Activated naive CD8-positive, alpha-beta T cell treated with anti-CD3 and anti-CD28 coated beads, Interleukin-2, amount 10 ng/mL, durations not matched to agents 7 days and 5 days (primary cell): ENCODE measurements at regions not wholly inside any gene's neighbourhood (a gene's known extent, or its start where the extent isn't known, plus 50 kb on each side); places are given as distances from the start of the nearest gene placed in this dataset.

Experiments used
- ATAC-seq: fragments of 150-1000 bp; cut with Tn5 transposase; one replicate; pipeline ENCODE4 v1.10.0; 2021; ENCODE audit warnings: low read depth, moderate library complexity
- POLR2A ChIA-PET: fragments of 350-600 bp; sonication (Branson Sonifier 250); formaldehyde crosslinking; loops from one replicate; lab custom pipeline; 2021; ENCODE audit warnings: antibody characterized with exemption; lab: Charles Lee
- DNase-seq: peaks from one replicate; pipeline ENCODE4 v3.0.0; 2021
- H3K27ac Mint-ChIP-seq: one replicate; pipeline ENCODE4 v1.8.0; 2022; ENCODE audit warnings: mild to moderate bottlenecking, mixed read lengths
- H3K27me3 Mint-ChIP-seq: one replicate; pipeline ENCODE4 v1.8.0; 2022; ENCODE audit warnings: mild to moderate bottlenecking, moderate library complexity, mixed read lengths
- H3K36me3 Mint-ChIP-seq: one replicate; pipeline ENCODE4 v1.8.0; 2021; ENCODE audit warnings: mild to moderate bottlenecking, mixed read lengths
- H3K4me1 Mint-ChIP-seq: one replicate; pipeline ENCODE4 v1.8.0; 2021; ENCODE audit warnings: mixed read lengths
- H3K4me3 Mint-ChIP-seq: one replicate; pipeline ENCODE4 v1.8.0; 2022; ENCODE audit warnings: mild to moderate bottlenecking, moderate library complexity, mixed read lengths
- H3K9me3 Mint-ChIP-seq: one replicate; pipeline ENCODE4 v1.8.0; 2021; ENCODE audit warnings: mixed read lengths

DNA sequence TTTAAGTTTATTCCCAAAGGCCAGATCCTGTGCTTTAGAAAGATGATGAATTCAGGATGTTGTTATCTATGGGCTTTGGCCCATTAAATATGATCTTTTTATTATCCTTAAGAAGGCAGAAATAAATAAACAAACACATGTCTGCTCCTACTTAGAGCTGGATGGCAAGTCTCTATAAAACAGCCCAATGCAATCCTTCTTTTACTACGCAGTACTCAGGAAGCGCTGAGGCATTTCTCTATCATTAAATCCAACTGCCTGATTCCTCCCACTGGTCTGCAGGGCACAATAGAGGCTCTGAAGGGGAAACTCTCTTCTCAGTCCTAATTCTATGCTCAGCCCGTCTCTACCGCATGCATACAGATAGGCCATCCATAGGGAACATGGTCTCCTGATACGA, 144.5 kb upstream of the TMEM72 start:
- POLR2A ChIA-PET, result no interaction called here
- Mint-ChIP-seq H3K4me1 (no peaks in the 10 kb centered on the region), H3K27me3 (peaks cover 10% of the 10 kb centered on the region), H3K4me3 (no peak overlapping the region), H3K27ac (no peak overlapping the region), H3K9me3 (no peaks in the 10 kb centered on the region), H3K36me3 (no peaks in the 10 kb centered on the region)
- ATAC-seq, result no peak
- no peak for DNase-seq

DNA sequence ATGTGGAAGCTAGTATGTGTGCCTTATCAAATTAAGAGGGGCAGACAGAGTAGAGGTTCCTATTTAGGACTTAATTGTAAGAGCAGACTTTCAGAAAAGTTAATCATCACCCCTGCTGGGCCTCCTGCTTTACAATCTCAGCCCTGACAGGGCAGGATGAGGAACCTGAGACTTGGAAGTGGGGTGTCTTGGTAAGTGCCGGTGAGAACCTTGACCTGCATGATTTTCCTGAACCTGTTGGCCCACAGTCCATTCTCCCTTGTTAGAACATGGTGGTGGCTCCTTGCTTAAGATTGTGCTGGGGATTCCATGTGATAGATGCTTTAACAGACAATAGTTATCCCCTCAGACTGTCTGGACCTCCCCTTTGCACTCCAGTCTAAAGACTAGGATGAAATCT, 141.7 kb upstream of the TMEM72 start:
- Mint-ChIP-seq H3K9me3 (no peaks in the 10 kb centered on the region), H3K27ac (no peak overlapping the region), H3K36me3 (no peaks in the 10 kb centered on the region), H3K4me3 (no peak overlapping the region), H3K27me3 (peaks cover 5% of the 10 kb centered on the region), H3K4me1 (no peaks in the 10 kb centered on the region)
- DNase-seq, result no peak
- POLR2A ChIA-PET, result no interaction called here
- no peak for ATAC-seq

- no peak overlapping the region for H3K4me3 Mint-ChIP-seq
Observed at GRCh38 chr10:44771233-44771995, 139.7 kb upstream of the TMEM72 start.

DNA sequence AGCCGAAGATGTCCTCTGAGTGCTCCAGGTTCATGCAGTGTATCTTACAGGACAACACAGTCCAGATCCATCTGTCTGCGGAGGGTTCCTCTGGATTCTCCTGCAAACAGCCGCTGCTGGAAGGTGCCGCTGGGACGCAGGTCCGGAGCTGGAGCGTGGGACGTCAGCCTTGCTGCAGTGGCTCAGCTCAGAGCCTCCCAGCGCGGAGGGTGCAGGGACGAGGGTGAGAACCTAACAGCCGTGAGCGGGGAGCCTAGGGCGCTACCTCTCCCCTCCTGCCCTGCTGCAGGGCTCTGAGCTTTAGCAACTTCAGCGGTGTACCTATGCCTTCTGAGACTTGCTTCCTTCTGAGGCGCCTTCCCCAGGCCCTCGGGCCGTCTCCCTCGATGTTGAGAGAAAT, 137.6 kb upstream of the TMEM72 start:
- Mint-ChIP-seq H3K27ac (no peak overlapping the region), H3K36me3 (no peaks in the 10 kb centered on the region), H3K4me1 (no peaks in the 10 kb centered on the region), H3K9me3 (no peaks in the 10 kb centered on the region), H3K4me3 (no peak overlapping the region), H3K27me3 (peaks cover 5% of the 10 kb centered on the region)
- ATAC-seq, result no peak
- POLR2A ChIA-PET, result no interaction called here
- DNase-seq, result no peak

More at GRCh38 chr10:44771233-44771995, 139.7 kb upstream of the TMEM72 start:
- ATAC-seq (no peak), DNase-seq (no peak)
- POLR2A ChIA-PET, result no interaction called here
- Mint-ChIP-seq H3K36me3 (no peaks in the 10 kb centered on the region), H3K4me1 (no peaks in the 10 kb centered on the region), H3K27ac (no peak overlapping the region), H3K27me3 (peaks cover 5% of the 10 kb centered on the region), H3K9me3 (no peaks in the 10 kb centered on the region)

DNA sequence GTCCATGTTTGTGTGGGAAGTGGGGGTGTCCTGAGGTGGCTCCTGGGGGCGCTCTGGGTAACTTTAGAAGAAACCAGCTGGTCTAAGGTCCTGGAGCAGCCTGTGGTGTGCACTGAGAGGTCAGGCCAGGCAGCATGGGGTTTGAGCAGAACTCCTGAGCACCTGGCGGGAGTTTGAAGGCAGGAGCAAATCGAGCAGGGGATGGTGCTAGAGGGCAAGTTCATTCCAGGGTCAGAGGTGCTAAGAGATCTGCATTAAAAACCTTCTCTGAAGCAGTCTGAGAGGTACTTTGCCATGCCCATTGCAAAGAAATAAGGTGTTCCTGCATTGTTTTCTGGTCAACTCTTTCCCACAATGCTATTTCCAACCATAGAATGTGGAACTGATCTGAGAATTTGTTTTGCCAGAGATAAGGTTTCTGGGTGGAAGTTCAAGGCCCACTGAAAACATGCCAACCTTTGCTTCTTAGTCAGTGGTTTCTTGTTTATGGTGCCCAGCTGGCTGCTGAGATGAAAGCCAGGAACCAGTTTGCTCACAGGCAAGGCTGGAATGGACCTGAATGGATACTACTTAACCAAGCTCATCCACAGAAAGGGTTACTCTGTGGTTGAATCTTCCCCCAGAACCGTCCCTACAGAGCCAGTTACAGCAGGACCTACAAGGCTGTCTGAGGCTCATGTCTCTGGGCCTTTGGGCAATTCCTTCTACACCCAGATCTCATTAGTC, 136.3 kb upstream of the TMEM72 start:
- H3K4me3 Mint-ChIP-seq, result no peak overlapping the region
- DNase-seq (no peak), ATAC-seq (no peak)
- H3K4me1 Mint-ChIP-seq, result no peaks in the 10 kb centered on the region
- H3K36me3 Mint-ChIP-seq, result no peaks in the 10 kb centered on the region
- H3K27me3 Mint-ChIP-seq, result peaks cover 3% of the 10 kb centered on the region
- POLR2A ChIA-PET, result no interaction called here
- no peaks in the 10 kb centered on the region for H3K9me3 Mint-ChIP-seq
- H3K27ac Mint-ChIP-seq, result no peak overlapping the region

- Mint-ChIP-seq H3K36me3 (no peaks in the 10 kb centered on the region), H3K4me1 (no peaks in the 10 kb centered on the region), H3K9me3 (no peaks in the 10 kb centered on the region), H3K27ac (no peak overlapping the region), H3K4me3 (no peak overlapping the region), H3K27me3 (peaks cover 3% of the 10 kb centered on the region)
- POLR2A ChIA-PET, result no interaction called here
- ATAC-seq (no peak), DNase-seq (no peak)
Observed at GRCh38 chr10:44775402-44775741, 135.8 kb upstream of the TMEM72 start.

GRCh38 chr10:44776181-44776580, 135.0 kb upstream of the TMEM72 start:
- H3K4me3 Mint-ChIP-seq, result no peak overlapping the region
- H3K27me3 Mint-ChIP-seq, result no peaks in the 10 kb centered on the region
- POLR2A ChIA-PET, result no interaction called here
- DNase-seq (no peak), ATAC-seq (no peak)
- no peaks in the 10 kb centered on the region for H3K4me1 Mint-ChIP-seq
- H3K27ac Mint-ChIP-seq, result no peak overlapping the region
- H3K36me3 Mint-ChIP-seq, result no peaks in the 10 kb centered on the region
- no peaks in the 10 kb centered on the region for H3K9me3 Mint-ChIP-seq

- H3K27me3 Mint-ChIP-seq, result peaks cover 8% of the 10 kb centered on the region
- H3K4me1 Mint-ChIP-seq, result no peaks in the 10 kb centered on the region
- POLR2A ChIA-PET, result no interaction called here
- no peak overlapping the region for H3K27ac Mint-ChIP-seq
- DNase-seq (no peak), ATAC-seq (no peak)
- H3K9me3 Mint-ChIP-seq, result no peaks in the 10 kb centered on the region
- no peak overlapping the region for H3K4me3 Mint-ChIP-seq
- H3K36me3 Mint-ChIP-seq, result no peaks in the 10 kb centered on the region
Observed at GRCh38 chr10:44779511-44779910, 131.6 kb upstream of the TMEM72 start.

- Mint-ChIP-seq H3K27me3 (peaks cover 8% of the 10 kb centered on the region), H3K27ac (no peak overlapping the region), H3K9me3 (no peaks in the 10 kb centered on the region), H3K4me1 (no peaks in the 10 kb centered on the region), H3K4me3 (no peak overlapping the region), H3K36me3 (no peaks in the 10 kb centered on the region)
- no peak for ATAC-seq
- POLR2A ChIA-PET, result no interaction called here
- no peak for DNase-seq
Observed at GRCh38 chr10:44780426-44780825, 130.7 kb upstream of the TMEM72 start.

DNA sequence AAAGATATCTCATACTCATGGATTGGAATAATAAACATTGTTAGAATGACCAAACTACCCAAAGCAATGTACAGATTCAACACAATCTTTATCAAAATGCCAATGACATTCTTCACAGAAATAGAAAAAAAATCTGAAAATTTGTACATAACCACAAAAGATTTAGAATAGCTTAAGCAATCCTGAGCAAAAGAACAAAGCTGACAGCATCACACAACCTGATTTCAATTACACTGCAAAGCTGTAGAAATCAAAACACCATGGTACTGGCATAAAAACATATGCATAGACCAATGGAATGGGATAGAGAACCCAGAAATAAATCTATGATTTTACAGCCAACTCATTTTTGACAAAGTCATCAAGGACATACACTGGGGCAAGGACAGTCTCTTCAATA, 130.0 kb upstream of the TMEM72 start:
- no peaks in the 10 kb centered on the region for H3K36me3 Mint-ChIP-seq
- POLR2A ChIA-PET, result no interaction called here
- no peaks in the 10 kb centered on the region for H3K4me1 Mint-ChIP-seq
- no peaks in the 10 kb centered on the region for H3K9me3 Mint-ChIP-seq
- no peak overlapping the region for H3K4me3 Mint-ChIP-seq
- H3K27ac Mint-ChIP-seq, result no peak overlapping the region
- DNase-seq, result no peak
- peaks cover 8% of the 10 kb centered on the region for H3K27me3 Mint-ChIP-seq
- ATAC-seq, result no peak

- Mint-ChIP-seq H3K4me3 (no peak overlapping the region), H3K36me3 (no peaks in the 10 kb centered on the region), H3K27ac (no peak overlapping the region), H3K4me1 (no peaks in the 10 kb centered on the region), H3K9me3 (no peaks in the 10 kb centered on the region), H3K27me3 (peaks cover 10% of the 10 kb centered on the region)
- POLR2A ChIA-PET, result no interaction called here
- DNase-seq (no peak), ATAC-seq (no peak)
Observed at GRCh38 chr10:44786286-44786850, 124.8 kb upstream of the TMEM72 start.

GRCh38 chr10:44787480-44788075, 123.6 kb upstream of the TMEM72 start:
- no peaks in the 10 kb centered on the region for H3K4me1 Mint-ChIP-seq
- no peaks in the 10 kb centered on the region for H3K9me3 Mint-ChIP-seq
- ATAC-seq, result no peak
- H3K36me3 Mint-ChIP-seq, result no peaks in the 10 kb centered on the region
- no peak overlapping the region for H3K4me3 Mint-ChIP-seq
- H3K27ac Mint-ChIP-seq, result no peak overlapping the region
- POLR2A ChIA-PET, result no interaction called here
- peaks cover 10% of the 10 kb centered on the region for H3K27me3 Mint-ChIP-seq
- DNase-seq, result no peak

DNA sequence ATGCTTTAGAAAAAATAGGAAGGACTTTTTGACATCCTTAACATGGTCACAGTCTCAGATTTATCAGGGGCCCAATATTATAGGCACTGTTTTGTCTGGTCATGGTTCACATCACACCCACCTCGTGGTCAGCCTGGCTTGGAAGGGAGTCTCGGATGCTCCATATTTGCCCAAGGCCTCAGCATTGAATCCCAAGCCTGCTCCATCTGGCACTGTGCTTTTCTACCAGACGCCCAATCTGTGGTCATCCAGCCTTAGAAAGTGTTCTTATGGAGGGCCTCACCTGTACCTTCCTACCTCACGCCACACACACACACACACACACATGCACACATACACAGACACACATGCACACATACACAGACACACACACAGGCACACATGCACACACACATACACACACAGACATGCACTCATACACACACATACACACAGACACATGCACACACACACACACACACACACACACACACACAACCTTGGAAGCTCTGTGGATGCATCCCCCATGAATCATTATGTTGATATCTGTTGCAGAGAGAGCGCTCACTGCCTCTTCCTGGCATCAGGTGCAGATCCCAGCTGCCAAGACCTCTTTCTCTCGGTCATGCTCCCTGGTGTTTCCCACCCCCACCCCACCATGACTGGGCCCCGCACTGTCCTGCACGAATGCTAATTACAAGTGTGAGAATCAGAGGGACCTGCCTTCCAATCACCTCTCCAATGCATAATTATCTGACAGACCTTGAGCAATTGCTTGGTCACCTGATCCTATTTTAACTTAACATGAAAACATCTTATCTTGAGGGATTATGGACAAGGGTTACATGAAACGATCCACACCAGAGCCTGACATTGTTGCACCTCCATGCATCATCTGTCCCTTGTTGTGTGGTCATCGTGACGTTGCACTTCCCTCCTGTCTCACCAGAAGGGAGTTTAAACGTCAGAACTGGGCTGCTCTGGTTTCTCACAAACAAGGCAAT, 122.7 kb upstream of the TMEM72 start:
- POLR2A ChIA-PET, result no interaction called here
- Mint-ChIP-seq H3K27ac (no peak overlapping the region), H3K4me3 (no peak overlapping the region), H3K27me3 (peaks cover 7% of the 10 kb centered on the region), H3K4me1 (no peaks in the 10 kb centered on the region), H3K36me3 (no peaks in the 10 kb centered on the region), H3K9me3 (no peaks in the 10 kb centered on the region)
- DNase-seq, result no peak
- ATAC-seq, result no peak
